K562 (cell line): ENCODE measurements at regions not wholly inside any gene's neighbourhood (a gene's known extent, or its start where the extent isn't known, plus 50 kb on each side); places are given as distances from the start of the nearest gene placed in this dataset.

Experiments used
- ATAC-seq: fragments of 200-7000 bp; cut with Tn5 transposase; 3 replicates; pipeline ENCODE4 v1.9.1; 2020; ENCODE audit warnings: moderate library complexity
- BruUV-seq: library from RNA; stranded (reverse); fragments of 400-500 nt; replicated peaks from 2 replicates; lab custom pipeline; 2021; lab: Mats Ljungman, UMichigan
- CTCF ChIA-PET: fragments of 300-600 bp; formaldehyde crosslinking; extraction: SDS; loops from one replicate; lab custom pipeline; 2021; ENCODE audit warnings: low intra/inter-chr PET ratio; lab: Yijun Ruan, JAX
- POLR2A ChIA-PET: fragments of 300-600, 350-650 bp; sonication (Branson Sonifier 250); formaldehyde crosslinking; extraction: SDS; loops from one replicate; lab custom pipeline; 2021; ENCODE audit warnings: antibody characterized with exemption, inconsistent platforms; lab: Yijun Ruan, JAX
- DNase-seq, 4 experiments: peaks; one replicate each; pipeline versions ENCODE4 v3.0.0 to v3.0.0-alpha.2; 2011 to 2018; ENCODE audit warnings: low spot score in 3 of 4, mixed read lengths in 3 of 4; ENCODE audit errors: extremely low read depth in 1 of 4
- FAIRE-seq: peaks from 2 replicates; lab custom pipeline; 2011; peaks lifted over from hg19 to GRCh38; lab: Jason Lieb, UNC
- H2AFZ ChIP-seq: 2 replicates; pipeline ENCODE4 v1.6.0; 2011; ENCODE audit warnings: low read depth, low read length, control low read depth, inconsistent platforms
- H3K27ac ChIP-seq: fragments of 200-600 bp; 3 replicates; pipeline ENCODE4 v1.8.0; 2011; ENCODE audit warnings: low read depth, mild to moderate bottlenecking, control low read depth, inconsistent platforms, low read length, moderate library complexity, mixed read lengths; ENCODE audit errors: extremely low read depth
- H3K27me3 ChIP-seq, 2 experiments: fragments of 300-600 bp in 1 of 2; 2 replicates in 1 of 2; 3 replicates in 1 of 2; pipeline versions ENCODE4 v1.6.0 to v1.8.0; 2011; ENCODE audit warnings: inconsistent platforms in 2 of 2, low read length in 2 of 2, mild to moderate bottlenecking in 1 of 2, mixed read lengths in 1 of 2, moderate library complexity in 1 of 2; ENCODE audit not compliant: control insufficient read depth in 2 of 2, insufficient read depth in 2 of 2
- H3K36me3 ChIP-seq: fragments of 300-600 bp; 3 replicates; pipeline ENCODE4 v1.8.0; 2011; ENCODE audit warnings: mild to moderate bottlenecking, low read length, inconsistent platforms; ENCODE audit not compliant: control insufficient read depth, insufficient read depth
- H3K4me1 ChIP-seq, 2 experiments: fragments of 200-600 bp in 1 of 2; replicated peaks in 1 of 2; 2 replicates in 1 of 2; 3 replicates in 1 of 2; pipeline versions ENCODE4 v1.5.1 to v1.8.0; 2011; ENCODE audit warnings: inconsistent platforms in 2 of 2, low read length in 2 of 2, mild to moderate bottlenecking in 1 of 2, mixed read lengths in 1 of 2, moderate library complexity in 1 of 2; ENCODE audit not compliant: control insufficient read depth in 2 of 2, insufficient read depth in 2 of 2
- H3K4me2 ChIP-seq: 2 replicates; pipeline ENCODE4 v1.6.1; 2011; ENCODE audit warnings: low read length, control low read depth, inconsistent platforms, mixed read lengths; ENCODE audit not compliant: insufficient read depth
- H3K4me3 ChIP-seq: fragments of 200-600 bp; sonication (generic), shearing (Covaris generic); 2 replicates; pipeline ENCODE4 v1.5.1; 2016; ENCODE audit warnings: control low read depth, inconsistent platforms
- H3K79me2 ChIP-seq: fragments of 200-600 bp; 3 replicates; pipeline ENCODE4 v1.8.0; 2011; ENCODE audit warnings: low read length, inconsistent platforms; ENCODE audit not compliant: control insufficient read depth, insufficient read depth
- H3K9ac ChIP-seq, 2 experiments: 2 replicates each; pipeline versions ENCODE4 v1.6.0 to v1.6.1; 2011; ENCODE audit warnings: low read depth in 2 of 2, low read length in 2 of 2, control low read depth in 1 of 2, inconsistent platforms in 1 of 2, mild to moderate bottlenecking in 1 of 2, mixed read lengths in 1 of 2; ENCODE audit not compliant: insufficient read depth in 1 of 2
- H3K9me1 ChIP-seq: one replicate; pipeline ENCODE4 v1.6.0; 2011; ENCODE audit warnings: inconsistent platforms, mild to moderate bottlenecking, low read length, moderate library complexity; ENCODE audit not compliant: control insufficient read depth, insufficient read depth
- H3K9me3 ChIP-seq: replicated peaks from 2 replicates; pipeline ENCODE4 v1.5.1; 2011; ENCODE audit warnings: low read depth, low read length, inconsistent platforms; ENCODE audit not compliant: control insufficient read depth, insufficient read depth
- H4K20me1 ChIP-seq: replicated peaks from 2 replicates; pipeline ENCODE4 v1.6.1; 2011; ENCODE audit warnings: low read length, inconsistent platforms, mixed read lengths; ENCODE audit not compliant: control insufficient read depth, insufficient read depth
- ASH1L ChIP-seq: fragments of 450-650 bp; IDR thresholded peaks from 2 replicates; pipeline ENCODE4 v1.6.1; 2018; ENCODE audit warnings: borderline replicate concordance, mild to moderate bottlenecking, low read depth; ENCODE audit not compliant: partially characterized antibody
- MYC ChIP-seq, 2 experiments: fragments of 250-450 bp in 1 of 2; sonication (Bioruptor Pico) in 1 of 2; IDR thresholded peaks; 2 replicates each; pipeline versions ENCODE4 v1.5.1 to v1.6.1; 2012 to 2021; ENCODE audit warnings: low read depth in 2 of 2, borderline replicate concordance in 1 of 2, improper control_type of control experiment in 1 of 2, low read length in 1 of 2, mild to moderate bottlenecking in 1 of 2, moderate library complexity in 1 of 2
- PCBP1 ChIP-seq: fragments of 200-400 bp; formaldehyde crosslinking; IDR thresholded peaks from 2 replicates; pipeline ENCODE4 v1.6.1; 2018; ENCODE audit warnings: mild to moderate bottlenecking, low read depth, low read length; ENCODE audit not compliant: poor library complexity, severe bottlenecking
- ZBTB8A ChIP-seq: fragments of 450-650 bp; IDR thresholded peaks from 2 replicates; pipeline ENCODE4 v1.6.1; 2018; ENCODE audit warnings: mild to moderate bottlenecking, moderate library complexity; ENCODE audit not compliant: partially characterized antibody
- WGBS: fragments of 100-300 bp; shearing (Covaris generic); methylation state at CpG from one replicate; pipeline ENCODE4 v1.1.6; 2016; ENCODE audit warnings: low coverage, mixed read lengths; ENCODE audit not compliant: insufficient coverage; ENCODE audit errors: missing lambda C conversion rate; 5-methylcytosine and 5-hydroxymethylcytosine counted together
- in situ Hi-C: fragments of 300-500 bp; cut with MboI; formaldehyde crosslinking; loops from 4 replicates; pipeline ENCODE4 v1.15.0; 2018; ENCODE audit warnings: inconsistent platforms, mixed read lengths
- intact Hi-C: fragments of 100-400 bp; cut with micrococcal nuclease; formaldehyde crosslinking; loops from 2 replicates; pipeline ENCODE4 v1.14.2; 2022
- TF ChIP-seq, protein P1 (sequence below): sonication (generic); formaldehyde crosslinking; IDR thresholded peaks from 2 replicates; pipeline ENCODE4 v1.8.1; 2022; ENCODE audit warnings: missing genetic modification reagents

DNA sequence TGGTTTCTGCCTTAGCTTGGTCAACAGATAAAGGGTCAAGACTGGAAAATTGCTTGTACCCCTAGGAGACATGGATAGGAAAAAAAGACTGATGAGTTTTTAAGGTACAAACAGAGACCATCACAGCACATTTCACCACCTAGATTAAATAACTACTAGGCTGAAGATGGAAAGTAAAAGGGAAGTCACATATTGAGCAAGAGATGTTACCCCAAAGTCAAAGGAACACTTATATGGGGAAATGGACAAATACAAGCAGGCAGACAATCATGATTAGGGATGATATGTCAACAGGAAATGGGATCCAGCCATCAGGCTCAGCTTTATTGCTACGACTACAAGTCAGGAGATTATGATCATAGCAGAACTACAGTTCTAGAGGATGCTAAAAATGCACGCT is 1643.1 kb upstream of the CELF4 start:
- 0% methylated on average over 2 of the region's 2 CpGs for WGBS
- no peak for ATAC-seq
- Histone ChIP-seq H3K9me1 (no peaks in the 10 kb centered on the region), H3K4me1 (no peaks in the 10 kb centered on the region), H3K4me3 (no peak overlapping the region), H2AFZ (no peak overlapping the region)
- CTCF ChIA-PET = no interaction called here
- intact Hi-C loops = no loop called here
- in situ Hi-C loops = no loop called here
- TF ChIP-seq ZBTB8A (no peak), MYC (IDR thresholded peaks at IDR 0.05; ENCODE audit: low read depth, low read length) (no peak), MYC (CRISPR knock-in tag; IDR thresholded peaks at IDR 0.05; ENCODE audit: borderline replicate concordance, low read depth) (no peak), ASH1L (no peak), PCBP1 (no peak)
- TF ChIP-seq, protein P1, sequence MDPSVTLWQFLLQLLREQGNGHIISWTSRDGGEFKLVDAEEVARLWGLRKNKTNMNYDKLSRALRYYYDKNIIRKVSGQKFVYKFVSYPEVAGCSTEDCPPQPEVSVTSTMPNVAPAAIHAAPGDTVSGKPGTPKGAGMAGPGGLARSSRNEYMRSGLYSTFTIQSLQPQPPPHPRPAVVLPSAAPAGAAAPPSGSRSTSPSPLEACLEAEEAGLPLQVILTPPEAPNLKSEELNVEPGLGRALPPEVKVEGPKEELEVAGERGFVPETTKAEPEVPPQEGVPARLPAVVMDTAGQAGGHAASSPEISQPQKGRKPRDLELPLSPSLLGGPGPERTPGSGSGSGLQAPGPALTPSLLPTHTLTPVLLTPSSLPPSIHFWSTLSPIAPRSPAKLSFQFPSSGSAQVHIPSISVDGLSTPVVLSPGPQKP = no peak
- TF ChIP-seq, all 486 proteins: peak for 0
- Histone ChIP-seq H4K20me1 (no peaks in the 10 kb centered on the region), H3K79me2 (no peaks in the 10 kb centered on the region), H3K4me2 (no peak overlapping the region), H3K9ac (no peak overlapping the region), H3K27me3 (no peaks in the 10 kb centered on the region), H3K27ac (no peak overlapping the region), H3K36me3 (no peaks in the 10 kb centered on the region), H3K9me3 (no peaks in the 10 kb centered on the region)
- FAIRE-seq = no peak
- no TSS peak for BruUV-seq
- DNase-seq = no peak
- POLR2A ChIA-PET = no interaction called here
